ENCODE measurements at regions not wholly inside any gene's neighbourhood (a gene's known extent, or its start where the extent isn't known, plus 50 kb on each side); places are given as distances from the start of the nearest gene placed in this dataset.

DNA sequence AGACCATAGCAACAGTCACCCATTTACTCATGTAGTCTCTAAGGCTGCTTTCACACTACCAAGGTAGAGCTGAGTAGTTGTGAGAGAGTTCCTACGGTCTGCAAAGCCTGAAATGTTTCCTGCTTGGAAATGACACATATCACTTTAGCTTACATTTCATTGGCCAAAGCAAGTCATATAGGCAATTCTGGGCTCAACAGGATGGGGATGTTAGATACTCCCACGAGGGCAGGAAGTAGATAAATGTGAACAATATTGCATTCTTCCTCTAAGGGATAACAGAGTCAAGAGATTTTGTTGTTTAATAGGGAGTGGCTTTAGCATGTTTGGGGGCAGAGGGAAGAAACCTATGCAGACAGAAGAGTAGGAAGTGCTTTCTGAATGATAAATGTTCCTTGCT is 355.6 kb upstream of the THRB start:
- Histone ChIP-seq H3K9me3 (ENCODE audit: control insufficient read depth, low read length) (no peaks in the 10 kb centered on the region), H3K9ac (ENCODE audit: low read length) (no peak overlapping the region), H3K4me1 (ENCODE audit: control insufficient read depth, insufficient read depth, low read length) (no peaks in the 10 kb centered on the region), H3K36me3 (ENCODE audit: control insufficient read depth, insufficient read depth, low read length, severe bottlenecking) (no peaks in the 10 kb centered on the region), H3K27me3 (replicated peaks; ENCODE audit: control insufficient read depth, insufficient read depth, low read length) (peaks cover 3% of the 10 kb centered on the region), H3K4me3 (ENCODE audit: low read length) (no peak overlapping the region)
- DNase-seq (ENCODE audit: low read depth) = no peak

DNA sequence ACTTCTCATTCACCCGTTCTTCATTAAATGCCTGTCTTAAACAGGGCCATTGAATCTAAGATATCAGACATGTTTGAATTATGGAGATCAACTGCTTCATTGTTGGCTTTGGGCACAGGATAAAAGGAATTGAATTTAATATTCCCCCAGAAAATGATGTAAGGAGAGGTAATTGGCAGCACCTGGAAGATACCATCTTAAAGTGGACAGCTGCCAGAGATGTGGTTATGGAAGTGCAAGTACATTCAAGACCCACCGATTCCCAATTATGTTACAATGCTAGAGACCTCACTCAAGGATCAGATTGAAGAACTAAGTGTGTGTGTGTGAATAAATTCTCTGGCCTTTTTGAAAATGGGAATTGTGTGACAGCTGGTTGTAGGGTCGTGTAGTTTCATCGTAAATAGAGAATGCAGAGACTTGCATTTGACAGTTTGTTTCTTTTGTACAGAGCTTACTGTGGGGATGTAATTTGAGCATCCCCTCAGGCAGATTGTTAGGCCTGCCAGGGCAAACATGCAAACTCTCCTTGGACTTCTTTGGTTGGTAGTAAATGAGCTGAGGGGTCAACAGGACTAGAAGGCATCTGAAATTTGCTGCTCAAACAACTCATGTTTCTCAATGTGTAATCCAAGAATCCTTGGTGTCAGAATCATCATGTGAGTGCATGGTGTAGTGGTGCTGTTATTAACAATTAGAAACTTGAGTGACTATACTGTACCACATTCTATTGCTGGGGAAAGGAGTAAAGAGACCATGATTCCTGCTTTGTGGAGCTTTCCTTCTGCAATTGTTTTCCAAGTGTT is 359.2 kb upstream of the THRB start:
- no peaks in the 10 kb centered on the region for H3K9me3 ChIP-seq (ENCODE audit: control insufficient read depth, low read length)
- DNase-seq (ENCODE audit: low read depth) = peak; percentile 50

DNA sequence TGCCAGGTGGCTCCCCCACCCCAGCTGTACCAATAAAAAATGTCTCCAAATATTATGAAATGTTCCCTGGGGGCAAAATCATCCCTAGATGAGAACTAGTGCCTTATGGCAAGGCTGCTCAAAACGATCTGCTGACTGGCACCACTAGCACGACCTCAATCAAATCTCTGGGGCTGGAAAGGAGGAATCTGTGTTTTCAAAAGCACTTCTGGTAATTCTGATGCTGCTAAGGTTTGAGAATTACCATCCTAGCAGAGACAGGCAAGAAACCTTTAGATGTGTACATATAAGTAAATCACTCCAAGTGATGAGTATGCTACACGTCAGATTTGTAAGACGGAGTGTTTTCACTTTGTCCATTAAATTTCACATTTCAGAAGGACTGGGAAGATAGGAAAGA is 360.1 kb upstream of the THRB start:
- Histone ChIP-seq H3K27me3 (replicated peaks; ENCODE audit: control insufficient read depth, insufficient read depth, low read length) (peaks cover 3% of the 10 kb centered on the region), H3K4me3 (ENCODE audit: low read length) (no peak overlapping the region), H3K9me3 (ENCODE audit: control insufficient read depth, low read length) (no peaks in the 10 kb centered on the region), H3K4me1 (ENCODE audit: control insufficient read depth, insufficient read depth, low read length) (no peaks in the 10 kb centered on the region), H3K9ac (ENCODE audit: low read length) (no peak overlapping the region), H3K36me3 (ENCODE audit: control insufficient read depth, insufficient read depth, low read length, severe bottlenecking) (no peaks in the 10 kb centered on the region)
- DNase-seq (ENCODE audit: low read depth) = no peak

More for the DNA sequence above, 359.2 kb upstream of the THRB start:
- Histone ChIP-seq H3K4me3 (ENCODE audit: low read length) (no peak overlapping the region), H3K36me3 (ENCODE audit: control insufficient read depth, insufficient read depth, low read length, severe bottlenecking) (no peaks in the 10 kb centered on the region), H3K9ac (ENCODE audit: low read length) (no peak overlapping the region), H3K27me3 (replicated peaks; ENCODE audit: control insufficient read depth, insufficient read depth, low read length) (peaks cover 3% of the 10 kb centered on the region), H3K4me1 (ENCODE audit: control insufficient read depth, insufficient read depth, low read length) (no peaks in the 10 kb centered on the region)

DNA sequence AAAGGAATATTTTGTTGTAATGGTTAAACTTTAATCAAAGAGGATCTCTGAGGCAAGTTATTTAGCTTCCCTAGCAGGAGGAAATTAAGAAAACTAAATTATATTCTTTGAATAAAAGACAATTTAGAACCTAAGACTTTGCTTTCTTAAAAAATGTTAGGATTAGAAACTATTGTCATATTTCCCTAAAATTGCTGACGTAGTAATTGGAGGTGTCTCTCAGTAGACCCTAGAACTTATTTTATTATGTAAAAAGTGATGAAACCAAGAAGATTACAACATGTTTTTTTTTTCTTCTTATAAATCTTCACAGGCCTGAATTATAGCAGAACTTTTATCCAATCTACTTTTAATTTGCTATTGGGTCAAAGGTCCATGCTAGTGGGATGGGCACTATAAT is 363.3 kb upstream of the THRB start:
- H3K27me3 ChIP-seq (replicated peaks; ENCODE audit: control insufficient read depth, insufficient read depth, low read length) = no peaks in the 10 kb centered on the region
- no peaks in the 10 kb centered on the region for H3K36me3 ChIP-seq (ENCODE audit: control insufficient read depth, insufficient read depth, low read length, severe bottlenecking)
- DNase-seq (ENCODE audit: low read depth) = no peak
- no peak overlapping the region for H3K9ac ChIP-seq (ENCODE audit: low read length)
- H3K4me1 ChIP-seq (ENCODE audit: control insufficient read depth, insufficient read depth, low read length) = no peaks in the 10 kb centered on the region
- H3K4me3 ChIP-seq (ENCODE audit: low read length) = no peak overlapping the region
- H3K9me3 ChIP-seq (ENCODE audit: control insufficient read depth, low read length) = no peaks in the 10 kb centered on the region

DNA sequence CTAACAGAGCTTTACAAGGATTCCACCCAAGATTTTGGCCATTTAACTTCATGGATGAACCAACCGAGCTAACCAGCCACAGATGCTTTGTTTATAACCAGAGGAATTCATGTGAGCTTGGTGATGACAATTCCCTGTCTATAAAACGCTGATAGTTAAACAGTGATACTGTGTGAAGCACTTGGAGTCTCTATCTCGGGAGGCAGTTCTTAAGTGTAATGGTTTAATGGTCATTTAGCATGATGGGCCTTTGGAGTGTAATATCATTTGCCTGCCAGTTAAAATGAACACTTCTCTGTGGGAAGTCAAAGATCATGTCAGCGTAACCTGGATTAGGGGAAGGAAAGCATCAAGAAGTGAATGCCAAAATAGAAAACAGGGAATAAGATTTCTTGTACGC is 368.6 kb upstream of the THRB start:
- H3K36me3 ChIP-seq (ENCODE audit: control insufficient read depth, insufficient read depth, low read length, severe bottlenecking) = no peaks in the 10 kb centered on the region
- no peaks in the 10 kb centered on the region for H3K9me3 ChIP-seq (ENCODE audit: control insufficient read depth, low read length)
- no peaks in the 10 kb centered on the region for H3K27me3 ChIP-seq (replicated peaks; ENCODE audit: control insufficient read depth, insufficient read depth, low read length)

DNA sequence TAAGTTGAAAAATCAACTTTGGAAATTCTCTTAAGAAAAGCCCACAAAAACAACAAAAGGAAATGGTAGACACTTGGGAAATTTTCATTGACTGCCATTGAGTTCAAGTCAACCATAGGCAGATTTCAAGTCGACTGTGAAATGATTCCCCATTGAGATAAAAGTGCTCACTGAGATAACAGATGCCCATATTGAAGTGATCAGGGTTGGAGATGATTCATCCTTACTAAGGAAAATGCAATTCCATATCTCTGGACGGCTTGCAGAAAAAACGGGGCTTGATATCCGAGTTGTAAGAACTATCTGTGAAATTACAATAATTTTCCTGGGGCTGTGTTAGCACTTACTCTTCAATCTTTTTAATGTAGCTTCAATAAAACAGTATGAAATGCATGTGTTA is 373.1 kb upstream of the THRB start:
- no peak overlapping the region for H3K4me3 ChIP-seq (ENCODE audit: low read length)
- H3K27me3 ChIP-seq (replicated peaks; ENCODE audit: control insufficient read depth, insufficient read depth, low read length) = no peaks in the 10 kb centered on the region
- no peaks in the 10 kb centered on the region for H3K4me1 ChIP-seq (ENCODE audit: control insufficient read depth, insufficient read depth, low read length)
- H3K9ac ChIP-seq (ENCODE audit: low read length) = no peak overlapping the region
- H3K9me3 ChIP-seq (ENCODE audit: control insufficient read depth, low read length) = no peaks in the 10 kb centered on the region
- no peaks in the 10 kb centered on the region for H3K36me3 ChIP-seq (ENCODE audit: control insufficient read depth, insufficient read depth, low read length, severe bottlenecking)
- peak; percentile 42 for DNase-seq (ENCODE audit: low read depth)

More for the DNA sequence above, 368.6 kb upstream of the THRB start:
- no peak for DNase-seq (ENCODE audit: low read depth)
- H3K9ac ChIP-seq (ENCODE audit: low read length) = no peak overlapping the region
- H3K4me3 ChIP-seq (ENCODE audit: low read length) = no peak overlapping the region
- no peaks in the 10 kb centered on the region for H3K4me1 ChIP-seq (ENCODE audit: control insufficient read depth, insufficient read depth, low read length)

DNA sequence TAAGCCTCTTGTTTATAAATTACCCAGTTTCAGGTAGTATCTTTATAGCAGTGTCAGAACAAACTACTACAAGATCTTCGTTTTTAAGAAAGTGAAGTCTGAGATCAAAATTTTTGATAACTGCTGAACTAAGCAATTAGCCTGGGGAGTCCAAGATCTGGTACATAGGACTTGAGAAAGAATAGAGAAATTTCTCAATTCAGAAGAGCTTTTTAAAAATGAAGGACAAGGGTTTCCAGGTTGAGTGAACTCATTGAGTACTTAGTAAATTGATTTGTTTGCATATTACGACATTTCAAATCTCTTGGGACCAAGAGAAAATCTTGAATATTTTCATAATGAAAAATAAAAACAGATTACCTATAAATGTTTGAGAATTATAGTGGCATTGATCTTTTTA is 386.6 kb upstream of the THRB start:
- Histone ChIP-seq H3K9me3 (ENCODE audit: control insufficient read depth, low read length) (peaks cover under 1% of the 10 kb centered on the region), H3K4me3 (ENCODE audit: low read length) (no peak overlapping the region), H3K27me3 (replicated peaks; ENCODE audit: control insufficient read depth, insufficient read depth, low read length) (no peaks in the 10 kb centered on the region), H3K9ac (ENCODE audit: low read length) (no peak overlapping the region), H3K36me3 (ENCODE audit: control insufficient read depth, insufficient read depth, low read length, severe bottlenecking) (no peaks in the 10 kb centered on the region), H3K4me1 (ENCODE audit: control insufficient read depth, insufficient read depth, low read length) (no peaks in the 10 kb centered on the region)
- no peak for DNase-seq (ENCODE audit: low read depth)

DNA sequence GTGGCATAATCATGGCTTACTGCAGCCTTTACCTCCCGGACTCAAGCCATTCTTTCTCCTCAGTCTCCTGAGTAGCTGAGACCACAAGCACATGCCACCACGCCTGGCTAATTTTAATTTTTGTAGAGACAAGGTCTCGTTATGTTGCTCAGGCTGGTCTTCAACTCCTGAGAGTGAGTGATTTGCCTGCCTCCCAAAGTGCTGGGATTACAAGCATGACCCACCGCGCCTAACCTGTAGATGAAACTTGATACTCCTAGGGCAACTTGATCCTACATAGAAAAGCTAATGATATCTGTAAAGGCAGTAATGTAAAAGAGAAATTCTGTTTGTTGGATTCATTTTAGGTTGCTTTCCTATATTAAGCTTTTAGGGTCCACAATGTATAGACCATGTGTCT is 391.9 kb upstream of the THRB start:
- H3K9ac ChIP-seq (ENCODE audit: low read length) = no peak overlapping the region
- DNase-seq (ENCODE audit: low read depth) = no peak

DNA sequence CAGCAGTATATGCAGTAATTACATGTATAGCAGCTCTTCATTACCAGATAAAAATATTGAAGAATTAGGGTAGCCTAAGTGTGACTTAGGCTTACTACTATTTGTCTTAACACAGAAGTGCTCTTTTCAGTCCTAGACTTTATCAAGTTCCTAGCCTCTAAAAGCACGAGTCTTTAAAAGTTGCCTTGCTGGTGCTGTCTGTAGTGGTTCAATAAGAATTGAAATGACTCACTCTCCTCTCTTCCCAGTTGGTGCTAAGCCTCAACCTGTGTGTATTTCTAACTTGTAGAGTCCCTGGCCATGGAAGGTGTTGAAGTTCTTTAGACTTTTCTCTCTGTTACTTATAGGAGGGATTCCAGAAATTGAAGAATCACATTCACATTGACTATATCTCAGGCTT is 395.4 kb upstream of the THRB start:
- Histone ChIP-seq H3K36me3 (ENCODE audit: control insufficient read depth, insufficient read depth, low read length, severe bottlenecking) (no peaks in the 10 kb centered on the region), H3K27me3 (replicated peaks; ENCODE audit: control insufficient read depth, insufficient read depth, low read length) (no peaks in the 10 kb centered on the region), H3K9ac (ENCODE audit: low read length) (no peak overlapping the region), H3K9me3 (ENCODE audit: control insufficient read depth, low read length) (peaks cover 24% of the 10 kb centered on the region), H3K4me1 (ENCODE audit: control insufficient read depth, insufficient read depth, low read length) (no peaks in the 10 kb centered on the region), H3K4me3 (ENCODE audit: low read length) (no peak overlapping the region)
- DNase-seq (ENCODE audit: low read depth) = no peak

More for the DNA sequence above, 391.9 kb upstream of the THRB start:
- Histone ChIP-seq H3K36me3 (ENCODE audit: control insufficient read depth, insufficient read depth, low read length, severe bottlenecking) (no peaks in the 10 kb centered on the region), H3K9me3 (ENCODE audit: control insufficient read depth, low read length) (peaks cover 24% of the 10 kb centered on the region), H3K27me3 (replicated peaks; ENCODE audit: control insufficient read depth, insufficient read depth, low read length) (no peaks in the 10 kb centered on the region), H3K4me3 (ENCODE audit: low read length) (no peak overlapping the region), H3K4me1 (ENCODE audit: control insufficient read depth, insufficient read depth, low read length) (no peaks in the 10 kb centered on the region)

DNA sequence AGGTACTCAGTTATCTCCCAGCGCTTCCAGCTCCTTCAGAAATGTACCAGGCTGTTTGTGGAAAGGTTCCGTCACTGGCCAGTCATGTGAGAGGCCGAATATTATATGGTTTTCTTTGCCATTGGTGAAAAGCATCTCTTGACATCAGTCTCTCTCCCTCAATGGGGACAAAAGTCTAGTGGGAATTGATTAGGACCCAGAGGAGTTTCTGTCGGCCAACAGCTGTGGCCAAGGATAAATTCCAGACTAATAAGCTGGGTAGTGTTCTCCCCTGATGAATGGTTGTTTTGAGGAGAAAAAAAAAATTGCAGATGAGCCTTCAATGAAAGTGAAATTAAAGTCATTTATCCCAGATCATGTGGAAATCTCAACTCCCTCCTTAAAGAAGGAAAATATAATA is 404.7 kb upstream of the THRB start:
- Histone ChIP-seq H3K4me3 (ENCODE audit: low read length) (no peak overlapping the region), H3K4me1 (ENCODE audit: control insufficient read depth, insufficient read depth, low read length) (no peaks in the 10 kb centered on the region), H3K9ac (ENCODE audit: low read length) (no peak overlapping the region), H3K9me3 (ENCODE audit: control insufficient read depth, low read length) (no peaks in the 10 kb centered on the region), H3K27me3 (replicated peaks; ENCODE audit: control insufficient read depth, insufficient read depth, low read length) (no peaks in the 10 kb centered on the region), H3K36me3 (ENCODE audit: control insufficient read depth, insufficient read depth, low read length, severe bottlenecking) (no peaks in the 10 kb centered on the region)
- no peak for DNase-seq (ENCODE audit: low read depth)

DNA sequence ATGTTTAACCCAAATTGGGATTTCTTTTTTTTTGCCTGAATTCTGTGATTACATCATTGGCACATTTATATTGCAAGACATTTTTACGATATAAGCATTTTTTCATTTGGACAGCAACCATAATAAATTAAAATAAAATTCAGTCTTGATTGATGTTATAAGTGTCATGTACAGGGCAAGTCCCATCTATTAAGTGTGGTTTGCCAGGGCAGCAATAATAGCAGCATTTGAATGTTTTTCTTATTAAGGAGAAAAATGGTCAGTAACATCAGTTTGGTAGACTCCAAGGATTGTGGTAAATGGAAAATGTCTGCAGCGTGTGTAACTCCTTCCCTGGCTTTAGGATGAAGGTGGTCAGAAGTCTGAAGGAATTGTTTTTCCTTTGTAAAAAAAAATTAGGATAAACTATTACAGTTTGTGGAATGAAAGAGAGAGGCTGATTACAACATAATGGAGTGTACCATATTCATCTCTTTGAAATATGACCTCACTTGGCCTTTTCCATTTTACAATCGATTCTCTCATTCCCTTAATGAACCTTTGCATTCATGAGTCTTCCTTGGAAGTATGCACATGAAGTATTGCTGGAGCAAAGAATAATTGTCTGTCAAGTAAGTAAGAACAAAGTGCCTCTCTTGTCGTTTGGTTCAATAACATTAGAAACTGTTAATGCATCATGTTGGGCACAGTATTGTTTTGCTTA is 405.4 kb upstream of the THRB start:
- no peak overlapping the region for H3K4me3 ChIP-seq (ENCODE audit: low read length)
- no peaks in the 10 kb centered on the region for H3K36me3 ChIP-seq (ENCODE audit: control insufficient read depth, insufficient read depth, low read length, severe bottlenecking)
- H3K9ac ChIP-seq (ENCODE audit: low read length) = no peak overlapping the region
- no peaks in the 10 kb centered on the region for H3K9me3 ChIP-seq (ENCODE audit: control insufficient read depth, low read length)
- H3K27me3 ChIP-seq (replicated peaks; ENCODE audit: control insufficient read depth, insufficient read depth, low read length) = no peaks in the 10 kb centered on the region
- no peaks in the 10 kb centered on the region for H3K4me1 ChIP-seq (ENCODE audit: control insufficient read depth, insufficient read depth, low read length)
- DNase-seq (ENCODE audit: low read depth) = no peak
